Muscle layer of duodenum (tissue), 2 donors: ENCODE measurements at regions not wholly inside any gene's neighbourhood (a gene's known extent, or its start where the extent isn't known, plus 50 kb on each side); places are given as distances from the start of the nearest gene placed in this dataset.

Experiments
- H3K27ac ChIP-seq: one replicate; pipeline ENCODE4 v1.7.0; 2013; ENCODE audit warnings: mild to moderate bottlenecking, low read length
- H3K27me3 ChIP-seq: one replicate; pipeline ENCODE4 v1.7.0; 2013; ENCODE audit warnings: low read depth, mild to moderate bottlenecking, control low read depth, low read length
- H3K36me3 ChIP-seq, 2 donors: one replicate each; pipeline ENCODE4 v1.7.0; 2013; ENCODE audit warnings: low read length in 2 of 2, control low read depth in 1 of 2, mild to moderate bottlenecking in 1 of 2; ENCODE audit not compliant: insufficient read depth in 2 of 2, control insufficient read depth in 1 of 2
- H3K4me1 ChIP-seq, 2 donors: one replicate each; pipeline ENCODE4 v1.7.0; 2013; ENCODE audit warnings: low read length in 2 of 2, mild to moderate bottlenecking in 2 of 2, control low read depth in 1 of 2, moderate library complexity in 1 of 2; ENCODE audit not compliant: insufficient read depth in 2 of 2, control insufficient read depth in 1 of 2
- H3K4me3 ChIP-seq, 2 donors: one replicate each; pipeline ENCODE4 v1.7.0; 2013; ENCODE audit warnings: low read length in 2 of 2, low read depth in 1 of 2, mild to moderate bottlenecking in 1 of 2
- H3K9me3 ChIP-seq, 2 donors: one replicate each; pipeline ENCODE4 v1.7.0; 2013; ENCODE audit warnings: low read length in 2 of 2, control low read depth in 1 of 2, mild to moderate bottlenecking in 1 of 2; ENCODE audit not compliant: control insufficient read depth in 1 of 2
- donor health status: healthy.

DNA sequence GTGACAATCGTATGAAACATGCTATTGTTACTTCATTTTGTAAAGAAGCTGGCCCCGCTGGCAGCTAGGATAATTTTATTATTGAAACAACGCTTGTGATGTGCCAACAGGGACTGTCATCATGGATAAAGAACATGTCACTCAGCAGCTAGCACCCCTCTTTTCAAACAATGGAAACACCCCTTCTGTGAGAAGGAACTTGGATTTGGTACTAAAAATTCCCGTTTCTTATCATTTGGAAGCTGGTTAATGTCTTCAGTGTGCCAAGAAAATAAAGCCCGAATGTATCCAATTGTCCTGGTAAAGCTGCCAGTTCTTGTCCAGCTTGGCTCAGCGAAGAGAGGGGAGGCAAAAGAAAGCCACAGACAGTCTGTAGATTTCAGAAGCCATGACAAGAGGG, 186.6 kb downstream of the PHLDA1 start:
- Histone ChIP-seq H3K4me1 (peaks cover 0 to 12% of the 10 kb centered on the region in 2 donors), H3K9me3 (peaks cover 0 to 3% of the 10 kb centered on the region in 2 donors), H3K27ac (no peak overlapping the region), H3K4me3 (no peak overlapping the region), H3K36me3 (no peaks in the 10 kb centered on the region), H3K27me3 (no peaks in the 10 kb centered on the region)

DNA sequence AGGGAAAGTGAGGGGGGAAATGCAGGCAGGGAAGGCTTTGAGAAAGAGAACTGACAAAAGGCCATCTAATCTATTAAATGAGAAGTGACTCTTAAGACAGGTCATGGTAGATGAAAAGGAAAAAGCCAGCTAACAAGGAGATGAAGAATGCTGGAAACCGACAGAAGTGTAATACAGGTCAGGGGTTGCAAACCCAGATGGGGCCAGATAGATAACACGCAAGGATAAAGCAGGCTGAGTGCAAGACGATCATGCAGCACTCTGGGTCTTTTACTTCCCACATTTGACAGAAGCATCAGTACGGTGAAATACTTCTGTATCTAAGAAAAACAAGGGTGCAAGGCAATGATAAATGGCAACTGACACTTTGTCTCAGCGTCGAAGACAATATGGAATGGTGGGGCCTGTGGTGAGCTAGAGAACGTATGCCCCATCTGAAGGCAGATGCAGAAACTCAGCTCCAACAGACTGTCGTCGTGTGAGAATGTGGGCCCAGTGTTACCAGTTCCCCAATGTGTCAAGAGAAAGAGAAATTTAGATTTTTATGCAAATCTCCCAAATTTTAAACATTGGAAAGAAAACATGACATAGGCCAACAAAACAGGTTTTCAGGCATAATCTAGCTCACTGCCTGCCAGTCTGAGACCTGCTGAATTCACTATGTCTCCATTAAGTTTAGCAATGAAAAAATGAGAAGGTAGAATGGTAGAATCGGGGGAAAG, 187.4 kb downstream of the PHLDA1 start:
- Histone ChIP-seq H3K27me3 (no peaks in the 10 kb centered on the region), H3K36me3 (no peaks in the 10 kb centered on the region), H3K4me3 (no peak overlapping the region), H3K9me3 (peaks cover 0 to 3% of the 10 kb centered on the region in 2 donors), H3K4me1 (peaks cover 0 to 8% of the 10 kb centered on the region in 2 donors), H3K27ac (no peak overlapping the region)

DNA sequence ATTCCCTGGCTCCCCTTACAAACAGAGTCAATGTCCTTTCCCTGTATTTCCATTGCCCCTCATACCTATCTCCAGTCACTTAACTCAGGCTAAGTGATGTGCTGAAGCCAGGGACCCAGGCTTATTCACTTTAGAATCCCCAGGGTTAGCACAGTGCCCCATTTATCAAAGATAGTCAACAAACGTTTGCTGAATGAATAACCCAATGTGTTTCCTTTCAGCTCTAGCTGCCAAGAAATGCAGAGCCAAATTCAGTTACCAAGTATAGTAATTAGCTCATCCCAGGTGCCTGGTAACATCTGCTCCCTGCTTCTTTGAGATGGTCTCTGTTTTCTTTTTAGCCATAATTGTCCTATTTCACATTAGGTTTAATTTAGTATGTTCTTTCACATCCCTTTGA, 189.5 kb downstream of the PHLDA1 start:
- Histone ChIP-seq H3K27ac (no peak overlapping the region), H3K36me3 (no peaks in the 10 kb centered on the region), H3K4me1 (no peaks in the 10 kb centered on the region), H3K4me3 (no peak overlapping the region), H3K9me3 (peaks cover 0 to 3% of the 10 kb centered on the region in 2 donors), H3K27me3 (no peaks in the 10 kb centered on the region)

DNA sequence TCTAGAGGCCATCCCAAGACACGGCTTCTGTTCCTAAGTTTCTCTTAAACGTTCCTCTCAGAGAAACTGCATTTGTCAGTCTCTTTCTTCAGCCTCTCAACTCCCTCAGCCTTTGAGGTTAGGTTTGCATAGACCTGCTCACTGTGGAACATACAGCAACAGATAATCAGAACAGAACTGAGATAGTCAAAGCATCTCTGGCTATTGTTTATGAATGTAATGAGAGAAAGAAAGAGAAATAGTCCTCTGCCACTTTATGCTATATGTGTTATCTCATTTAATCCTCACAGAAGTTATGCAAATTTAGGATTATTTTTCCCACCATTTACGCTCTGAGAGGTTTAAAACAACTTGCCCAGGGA, 190.6 kb downstream of the PHLDA1 start:
- Histone ChIP-seq H3K27me3 (no peaks in the 10 kb centered on the region), H3K36me3 (no peaks in the 10 kb centered on the region), H3K27ac (no peak overlapping the region), H3K4me1 (no peaks in the 10 kb centered on the region), H3K4me3 (no peak overlapping the region), H3K9me3 (no peaks in the 10 kb centered on the region)

DNA sequence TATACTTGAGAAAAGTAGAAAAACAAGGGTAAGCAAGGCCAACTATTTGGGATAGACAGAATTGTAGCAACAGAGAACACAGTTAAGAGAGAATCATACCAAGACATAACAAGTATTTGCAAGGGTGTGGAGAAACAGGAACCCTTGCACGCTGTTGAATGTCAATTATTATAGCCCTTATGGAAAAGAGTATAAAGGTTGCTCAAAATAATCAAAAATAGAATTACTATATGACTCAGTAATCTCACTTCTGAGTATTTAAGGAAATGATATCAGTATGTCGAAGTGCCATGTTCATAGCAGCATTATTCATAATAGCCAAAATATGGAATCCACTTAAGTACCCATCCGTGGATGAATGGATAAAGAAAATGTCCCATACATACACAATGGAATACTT, 193.3 kb downstream of the PHLDA1 start:
- H3K4me1 ChIP-seq = no peaks in the 10 kb centered on the region
- no peaks in the 10 kb centered on the region for H3K9me3 ChIP-seq
- H3K36me3 ChIP-seq = no peaks in the 10 kb centered on the region
- H3K4me3 ChIP-seq = no peak overlapping the region
- no peak overlapping the region for H3K27ac ChIP-seq
- no peaks in the 10 kb centered on the region for H3K27me3 ChIP-seq

DNA sequence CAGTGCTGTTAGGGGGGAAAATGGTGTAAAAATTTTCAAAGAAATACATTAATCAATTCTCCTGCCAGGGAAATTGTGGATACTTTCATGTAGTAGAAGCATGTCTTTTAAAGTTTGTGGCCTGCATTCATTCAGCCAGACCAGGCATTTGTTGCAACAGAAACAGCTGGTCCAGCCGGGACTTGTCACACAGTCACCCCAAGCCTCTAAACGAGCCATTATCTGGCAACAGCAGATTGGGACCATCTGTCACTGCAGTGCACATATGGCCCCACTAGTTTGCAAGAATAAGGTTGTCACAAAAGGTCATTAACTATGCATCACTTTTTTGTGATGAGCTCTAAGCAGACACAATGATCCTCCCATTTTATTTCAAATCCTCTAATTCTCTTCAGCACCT, 193.9 kb downstream of the PHLDA1 start:
- no peaks in the 10 kb centered on the region for H3K9me3 ChIP-seq
- no peaks in the 10 kb centered on the region for H3K36me3 ChIP-seq
- no peak overlapping the region for H3K27ac ChIP-seq
- H3K27me3 ChIP-seq = no peaks in the 10 kb centered on the region
- H3K4me1 ChIP-seq = no peaks in the 10 kb centered on the region
- no peak overlapping the region for H3K4me3 ChIP-seq

DNA sequence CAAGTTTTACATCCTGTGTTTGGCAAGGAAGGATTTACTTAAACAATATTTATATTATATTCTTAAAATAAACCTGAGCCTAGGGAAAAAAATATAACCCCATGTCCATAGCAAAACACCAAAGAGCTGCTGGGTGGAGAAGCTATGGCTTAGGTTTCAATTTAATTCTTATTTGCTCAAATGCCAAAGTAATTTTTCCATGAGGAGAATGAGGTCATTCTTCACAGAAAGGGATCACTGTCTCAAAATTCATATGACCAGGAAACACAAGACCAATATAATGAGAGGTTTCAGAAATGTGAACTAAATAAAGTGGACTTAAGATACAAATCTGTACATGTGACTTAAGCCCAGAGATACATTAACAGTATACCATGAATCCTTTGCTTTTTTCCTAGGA, 195.0 kb downstream of the PHLDA1 start:
- no peaks in the 10 kb centered on the region for H3K36me3 ChIP-seq
- H3K27ac ChIP-seq = no peak overlapping the region
- no peak overlapping the region for H3K4me3 ChIP-seq
- H3K9me3 ChIP-seq = no peaks in the 10 kb centered on the region
- H3K27me3 ChIP-seq = no peaks in the 10 kb centered on the region
- H3K4me1 ChIP-seq = no peaks in the 10 kb centered on the region

DNA sequence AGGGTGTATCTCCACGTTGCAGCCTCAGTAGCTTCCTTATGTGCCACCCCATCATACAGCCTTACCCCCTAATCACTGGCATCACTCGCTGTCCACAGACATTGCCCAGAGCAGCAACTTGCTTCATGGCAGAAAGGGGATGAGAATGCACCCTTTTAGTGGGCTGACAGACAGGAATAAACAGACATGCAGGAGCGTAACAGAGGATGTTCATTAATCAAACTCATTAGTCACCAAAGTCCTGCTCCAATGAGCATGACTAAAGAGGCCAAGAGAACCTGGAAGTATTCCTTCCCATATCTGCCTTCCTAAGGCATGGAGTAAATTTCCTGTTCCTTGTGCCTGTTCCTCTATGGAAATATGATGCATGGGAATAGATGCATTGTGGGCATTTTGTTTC, 197.0 kb downstream of the PHLDA1 start:
- Histone ChIP-seq H3K27me3 (no peaks in the 10 kb centered on the region), H3K36me3 (no peaks in the 10 kb centered on the region), H3K27ac (no peak overlapping the region), H3K4me1 (no peaks in the 10 kb centered on the region), H3K4me3 (no peak overlapping the region), H3K9me3 (no peaks in the 10 kb centered on the region)

DNA sequence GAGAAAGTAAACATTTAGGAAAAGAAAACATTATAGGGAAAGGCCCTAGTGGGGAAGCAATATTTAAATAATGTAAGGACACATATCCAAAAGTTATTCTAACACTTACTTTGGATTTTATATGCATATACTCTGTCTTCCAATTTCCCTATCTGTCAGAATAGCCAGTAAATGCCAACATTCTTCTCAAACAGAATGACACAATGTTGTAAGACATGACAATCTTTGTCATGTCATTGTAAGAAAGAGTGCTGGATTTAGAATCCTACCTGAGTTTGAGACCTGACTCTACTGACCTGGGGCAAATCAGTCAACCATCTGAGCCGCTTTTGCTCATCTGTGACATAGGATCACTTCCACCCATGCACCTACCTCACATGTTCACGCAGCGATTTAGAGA, 198.3 kb downstream of the PHLDA1 start:
- no peaks in the 10 kb centered on the region for H3K36me3 ChIP-seq
- H3K4me1 ChIP-seq = no peaks in the 10 kb centered on the region

DNA sequence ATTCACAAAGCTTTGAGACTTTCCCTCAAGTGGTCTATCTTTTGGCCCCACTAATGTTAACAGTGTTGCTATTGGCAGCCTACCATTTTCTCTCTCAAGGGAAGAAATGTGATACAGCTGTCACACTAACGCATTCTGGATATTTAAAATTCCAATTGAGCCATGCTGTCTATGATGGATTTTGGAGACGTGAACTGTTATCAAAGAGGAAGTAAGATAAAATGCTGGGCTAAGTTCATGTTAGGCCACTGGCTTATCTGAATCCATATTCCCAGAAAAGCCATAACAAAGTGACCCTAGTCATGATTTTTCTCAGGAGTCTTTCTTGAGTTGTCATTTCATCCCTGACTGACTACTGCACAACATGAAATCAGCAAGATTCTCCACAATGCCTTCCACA, 200.2 kb downstream of the PHLDA1 start:
- no peak overlapping the region for H3K27ac ChIP-seq
- H3K36me3 ChIP-seq = no peaks in the 10 kb centered on the region
- H3K27me3 ChIP-seq = no peaks in the 10 kb centered on the region
- no peak overlapping the region for H3K4me3 ChIP-seq
- H3K4me1 ChIP-seq = no peaks in the 10 kb centered on the region
- H3K9me3 ChIP-seq = no peaks in the 10 kb centered on the region

More for the DNA sequence above, 198.3 kb downstream of the PHLDA1 start:
- H3K27ac ChIP-seq = no peak overlapping the region
- no peaks in the 10 kb centered on the region for H3K9me3 ChIP-seq
- H3K4me3 ChIP-seq = no peak overlapping the region
- no peaks in the 10 kb centered on the region for H3K27me3 ChIP-seq

DNA sequence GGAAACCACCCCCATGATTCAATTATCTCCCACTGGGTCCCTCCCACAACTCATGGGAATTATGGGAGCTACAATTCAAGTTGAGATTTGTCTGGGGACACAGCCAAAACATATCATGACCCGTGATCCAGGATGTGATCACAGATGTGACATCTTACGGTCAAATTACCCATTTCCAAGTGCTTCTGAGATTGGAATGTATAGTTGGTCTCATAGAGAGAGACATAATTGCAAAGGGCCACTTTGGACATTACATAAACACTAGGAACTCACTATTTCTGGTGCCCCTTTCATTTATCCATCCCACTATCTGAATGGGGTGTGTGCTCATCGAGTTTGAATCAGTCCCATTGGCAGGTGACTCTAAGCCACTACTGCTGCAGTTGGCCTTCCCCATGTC, 204.5 kb downstream of the PHLDA1 start:
- Histone ChIP-seq H3K36me3 (no peaks in the 10 kb centered on the region), H3K4me1 (no peaks in the 10 kb centered on the region), H3K27me3 (no peaks in the 10 kb centered on the region), H3K4me3 (no peak overlapping the region), H3K27ac (no peak overlapping the region), H3K9me3 (no peaks in the 10 kb centered on the region)

DNA sequence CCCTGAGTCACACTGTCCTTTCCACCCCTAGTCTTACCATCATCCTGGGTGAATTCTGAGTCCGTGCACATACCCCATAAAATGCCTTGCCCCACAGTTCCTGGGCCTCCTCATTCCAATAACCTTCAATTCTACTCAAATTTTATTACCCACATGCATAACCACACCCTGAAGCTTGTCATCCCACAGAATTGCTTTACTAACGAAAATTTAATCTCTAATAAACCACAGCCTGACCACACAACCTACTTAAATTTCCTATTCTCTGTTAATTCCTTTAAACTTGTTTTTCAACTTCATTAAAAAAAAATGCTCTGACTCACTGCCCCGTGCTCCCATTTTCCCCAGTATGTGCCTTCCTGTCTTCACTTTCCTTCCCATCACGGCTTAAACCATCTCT, 205.9 kb downstream of the PHLDA1 start:
- Histone ChIP-seq H3K9me3 (no peaks in the 10 kb centered on the region), H3K4me1 (no peaks in the 10 kb centered on the region), H3K36me3 (no peaks in the 10 kb centered on the region), H3K27me3 (no peaks in the 10 kb centered on the region), H3K4me3 (no peak overlapping the region), H3K27ac (no peak overlapping the region)
